ENCODE measurements at regions not wholly inside any gene's neighbourhood (a gene's known extent, or its start where the extent isn't known, plus 50 kb on each side); places are given as distances from the start of the nearest gene placed in this dataset.

DNA sequence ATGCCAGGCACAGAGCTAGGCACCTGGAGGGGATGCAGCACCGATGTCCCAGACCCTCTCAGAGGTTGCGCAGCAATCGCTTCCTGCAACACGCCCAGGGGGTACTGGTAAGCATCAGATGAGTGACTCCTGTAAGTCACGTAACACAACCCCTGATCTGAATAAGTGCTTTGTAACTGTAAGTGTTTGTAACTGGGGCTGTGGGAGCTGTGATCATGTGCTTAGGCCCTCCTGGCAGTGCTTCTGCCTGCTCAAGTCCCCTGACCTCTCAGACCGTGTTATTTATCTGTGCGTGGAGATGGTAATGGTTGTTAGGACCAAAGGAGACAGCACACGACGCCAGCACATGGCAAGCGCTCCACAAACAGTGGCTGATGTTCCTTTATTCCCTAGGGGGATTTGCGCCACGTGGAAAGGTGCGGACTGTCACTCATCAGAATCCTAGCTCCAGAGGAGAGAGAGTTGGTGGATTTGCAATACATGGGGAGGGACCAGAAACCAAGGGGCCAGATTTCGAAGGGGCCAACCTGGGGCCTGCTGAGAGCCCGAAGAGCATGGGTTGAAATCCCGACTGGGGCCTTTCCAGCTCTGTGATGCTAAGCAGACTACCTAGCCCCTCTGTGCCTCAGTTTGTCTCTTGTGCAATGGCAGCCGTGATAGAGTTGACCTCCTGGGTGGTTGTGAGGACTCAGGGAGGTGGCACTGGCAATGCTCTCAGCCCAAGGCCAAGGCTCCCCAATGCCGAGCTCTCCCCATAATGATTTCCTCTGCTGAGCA, 151.8 kb downstream of the IRF8 start:
- DNase-seq (ENCODE audit: low spot score) = no peak
- WGBS = 80% methylated on average over 18 of the region's 18 CpGs
- Histone ChIP-seq H3K4me1 (replicated peaks) (no peaks in the 10 kb centered on the region), H3K4me3 (no peak overlapping the region), H3K9me3 (no peaks in the 10 kb centered on the region), H3K36me3 (no peaks in the 10 kb centered on the region), H3K27ac (no peak overlapping the region), H3K27me3 (replicated peaks; ENCODE audit: insufficient read depth) (no peaks in the 10 kb centered on the region)
- no peak for TF ChIP-seq POLR2A (IDR thresholded peaks at IDR 0.05)
- TF ChIP-seq CTCF (IDR thresholded peaks at IDR 0.05) = no peak
- TF ChIP-seq POLR2AphosphoS5 (IDR thresholded peaks at IDR 0.05) = no peak
- intact Hi-C loops (cut with DNase I) = no loop called here

DNA sequence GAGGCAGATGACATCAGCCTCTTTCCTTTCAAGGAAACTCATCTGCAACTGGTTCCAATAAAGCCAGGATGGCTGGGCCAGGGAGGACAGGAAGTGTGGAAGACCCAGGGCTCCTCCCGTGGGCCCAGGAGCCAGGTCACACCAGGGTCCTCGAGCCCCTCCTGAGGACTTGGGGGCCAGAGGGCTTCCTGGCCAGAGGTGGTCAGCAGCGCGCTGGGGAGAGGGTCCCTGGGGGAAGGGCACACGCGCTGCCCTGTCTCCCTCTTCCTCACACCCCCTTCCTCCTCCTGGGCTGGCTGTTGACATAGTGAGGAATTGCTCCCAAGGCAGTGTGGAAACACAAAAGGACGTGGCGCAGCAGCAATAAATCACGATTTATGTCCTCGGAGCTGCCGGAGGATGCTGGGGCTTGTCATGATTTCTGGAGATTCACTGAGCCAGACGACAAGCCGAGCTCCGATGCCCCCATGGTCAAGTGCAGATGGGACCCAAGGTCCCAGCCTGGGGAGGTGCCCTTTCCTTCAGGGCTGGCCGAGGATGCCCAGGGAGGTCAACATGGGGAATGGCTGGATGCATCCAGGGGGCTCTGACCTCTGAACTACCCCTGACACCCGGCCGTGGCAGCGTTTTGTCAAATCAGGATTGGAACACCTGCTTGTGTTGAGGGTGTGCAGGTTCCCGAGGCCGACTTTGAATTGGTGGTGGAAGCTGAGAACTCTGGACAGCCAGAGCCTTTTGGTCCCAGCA, 152.6 kb downstream of the IRF8 start:
- Histone ChIP-seq H3K27me3 (replicated peaks; ENCODE audit: insufficient read depth) (no peaks in the 10 kb centered on the region), H3K4me1 (replicated peaks) (no peaks in the 10 kb centered on the region), H3K36me3 (no peaks in the 10 kb centered on the region), H3K27ac (no peak overlapping the region), H3K9me3 (no peaks in the 10 kb centered on the region), H3K4me3 (no peak overlapping the region)
- WGBS = 41% methylated on average over 14 of the region's 20 CpGs
- intact Hi-C loops (cut with DNase I) = no loop called here
- TF ChIP-seq CTCF (IDR thresholded peaks at IDR 0.05) (no peak), POLR2AphosphoS5 (IDR thresholded peaks at IDR 0.05) (no peak), POLR2A (IDR thresholded peaks at IDR 0.05) (no peak)
- no peak for DNase-seq (ENCODE audit: low spot score)

GRCh38 chr16:86052115-86052670, 153.2 kb downstream of the IRF8 start:
- Histone ChIP-seq H3K27me3 (replicated peaks; ENCODE audit: insufficient read depth) (no peaks in the 10 kb centered on the region), H3K9me3 (no peaks in the 10 kb centered on the region), H3K4me1 (replicated peaks) (no peaks in the 10 kb centered on the region), H3K27ac (no peak overlapping the region), H3K4me3 (no peak overlapping the region), H3K36me3 (no peaks in the 10 kb centered on the region)
- WGBS = 70% methylated on average over 13 of the region's 15 CpGs
- DNase-seq (ENCODE audit: low spot score) = no peak
- intact Hi-C loops (cut with DNase I) = no loop called here
- no peak for TF ChIP-seq CTCF (IDR thresholded peaks at IDR 0.05)
- TF ChIP-seq POLR2A (IDR thresholded peaks at IDR 0.05) = no peak
- TF ChIP-seq POLR2AphosphoS5 (IDR thresholded peaks at IDR 0.05) = no peak

DNA sequence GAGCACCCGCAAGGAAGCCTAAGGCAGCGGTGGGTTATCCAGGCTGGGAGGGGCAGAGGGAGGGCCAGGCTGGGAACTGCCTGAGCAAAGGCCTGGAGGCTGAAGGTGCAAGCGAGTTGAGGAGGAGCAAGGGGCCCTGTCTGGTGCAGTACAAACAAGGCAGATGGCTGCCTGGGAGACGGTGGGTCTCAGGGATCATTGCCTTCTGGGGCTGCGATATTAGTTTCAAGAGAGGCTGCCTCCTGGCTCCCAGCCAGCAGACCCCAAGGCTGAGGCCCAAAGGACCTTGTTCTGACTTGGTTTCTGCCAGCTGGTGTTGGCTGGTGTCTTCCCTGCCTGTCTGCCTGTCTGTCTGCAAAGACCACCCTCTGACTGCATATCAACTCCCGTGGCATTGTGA, 154.0 kb downstream of the IRF8 start:
- no peaks in the 10 kb centered on the region for H3K36me3 ChIP-seq
- no peaks in the 10 kb centered on the region for H3K4me1 ChIP-seq (replicated peaks)
- intact Hi-C loops (cut with DNase I) = no loop called here
- H3K27me3 ChIP-seq (replicated peaks; ENCODE audit: insufficient read depth) = no peaks in the 10 kb centered on the region
- no peak for DNase-seq (ENCODE audit: low spot score)
- no peak for TF ChIP-seq CTCF (IDR thresholded peaks at IDR 0.05)
- no peak for TF ChIP-seq POLR2A (IDR thresholded peaks at IDR 0.05)
- no peak for TF ChIP-seq POLR2AphosphoS5 (IDR thresholded peaks at IDR 0.05)
- no peak overlapping the region for H3K4me3 ChIP-seq
- 80% methylated on average over 6 of the region's 6 CpGs for WGBS
- H3K27ac ChIP-seq = no peak overlapping the region
- H3K9me3 ChIP-seq = no peaks in the 10 kb centered on the region
